Cerebellar cortex (tissue), 1 donor: ENCODE measurements at regions not wholly inside any gene's neighbourhood (a gene's known extent, or its start where the extent isn't known, plus 50 kb on each side); places are given as distances from the start of the nearest gene placed in this dataset.

Source experiments
- DNase-seq: peaks from one replicate; pipeline ENCODE4 v3.0.0-alpha.2; 2015; ENCODE audit warnings: low spot score

DNA sequence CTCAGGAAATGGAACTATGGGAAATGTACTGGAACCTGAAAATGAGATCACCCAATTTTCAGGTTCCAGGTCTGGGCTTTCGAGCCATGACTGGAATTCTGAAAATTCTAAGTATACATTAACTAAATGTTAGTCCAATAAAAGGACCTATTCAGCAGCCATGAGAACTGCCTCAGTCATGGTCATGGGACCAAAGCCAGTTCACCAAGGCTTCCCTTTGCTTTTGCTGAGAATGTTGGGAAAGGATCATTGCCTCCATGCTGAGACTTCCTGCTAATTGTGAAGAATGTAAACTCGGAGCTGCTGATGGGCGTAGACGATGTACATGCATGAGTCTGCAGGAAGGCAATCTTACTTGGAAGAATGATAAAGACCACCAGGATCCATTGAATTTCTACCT, 624.4 kb upstream of the SOX11 start:
- no peak for DNase-seq

DNA sequence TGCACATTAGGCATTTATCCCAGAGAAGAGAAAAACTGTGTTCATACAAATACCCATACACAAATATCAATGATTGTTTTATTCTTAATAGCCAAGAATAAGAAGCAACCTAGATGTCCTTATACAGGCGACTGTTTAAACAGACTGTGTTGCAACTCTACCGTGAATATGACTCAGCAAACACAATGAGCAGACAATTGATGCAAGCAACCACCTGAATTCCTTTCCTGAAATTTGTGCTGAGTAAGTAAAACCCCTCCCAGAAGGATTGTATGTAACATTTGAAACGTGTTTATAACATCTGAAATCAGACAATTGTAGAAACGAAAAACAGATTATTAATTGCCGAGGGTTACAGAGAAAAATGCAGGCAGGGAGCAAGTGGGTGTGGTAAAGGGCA, 621.9 kb upstream of the SOX11 start:
- no peak for DNase-seq

DNA sequence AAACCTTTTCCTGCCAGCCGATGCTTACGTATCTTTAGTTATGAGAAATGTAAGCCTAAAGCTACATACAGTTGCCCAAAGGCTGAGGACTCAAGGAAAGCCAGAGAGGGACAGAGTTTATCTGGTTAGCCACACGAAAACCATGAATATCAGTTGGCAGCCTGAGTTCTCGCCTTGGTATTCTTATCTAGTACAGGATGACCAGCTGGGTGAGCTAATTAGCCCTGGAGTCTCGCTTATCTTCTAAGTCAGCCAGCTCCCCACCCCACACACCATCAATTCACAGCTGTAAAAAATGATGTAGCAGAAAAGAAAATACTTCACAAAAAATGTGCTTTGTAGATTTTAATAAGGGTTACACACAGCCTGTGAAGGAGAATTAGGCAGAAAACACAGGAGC, 617.5 kb upstream of the SOX11 start:
- DNase-seq: no peak

DNA sequence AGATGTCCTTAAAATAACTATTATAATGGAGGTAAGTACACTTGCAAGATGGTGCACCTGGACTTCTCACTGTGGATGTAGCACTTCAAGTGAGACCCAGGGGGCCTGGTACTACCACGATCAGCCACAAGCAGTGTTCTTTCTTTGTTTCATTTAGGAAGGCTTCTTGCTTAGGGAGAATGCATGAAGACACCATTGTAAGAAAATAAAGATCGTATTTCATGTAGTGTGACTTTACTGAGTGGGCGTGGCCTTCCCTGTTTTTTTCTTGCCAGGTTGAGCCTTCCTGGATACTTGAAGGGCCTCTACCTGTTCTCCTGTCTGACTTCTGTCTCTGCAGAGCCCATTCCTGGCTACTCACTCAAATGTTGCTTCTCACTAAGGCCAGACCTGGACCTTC, 615.6 kb upstream of the SOX11 start:
- no peak for DNase-seq

DNA sequence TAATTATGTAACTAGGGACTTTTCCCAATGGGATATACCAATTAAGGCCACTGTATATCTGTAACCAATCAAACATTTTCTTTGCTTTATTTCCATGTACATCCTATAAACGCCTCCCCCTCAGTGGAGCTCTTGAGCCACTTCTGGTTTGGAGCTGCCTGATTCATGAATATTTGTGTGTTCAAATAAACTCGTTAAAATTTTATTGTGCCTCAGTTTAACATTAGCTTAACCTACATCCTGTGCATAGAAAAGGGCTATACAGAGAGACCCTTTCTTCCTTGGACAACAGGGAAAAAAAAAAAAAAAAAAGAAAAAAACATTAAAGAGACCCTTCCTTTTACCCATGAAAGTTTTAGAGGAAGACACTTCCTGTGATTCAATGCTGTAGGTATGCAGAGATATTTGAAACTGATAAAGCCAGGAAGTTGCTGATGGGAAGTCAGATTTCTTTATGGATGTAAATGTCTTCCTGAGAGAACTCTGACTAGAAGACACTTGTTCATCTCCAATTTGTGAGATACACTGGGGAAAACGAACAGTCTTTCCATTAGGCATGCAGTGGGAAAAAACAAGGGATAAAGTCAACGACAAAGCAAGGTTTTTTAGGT, 614.6 kb upstream of the SOX11 start:
- DNase-seq: no peak

DNA sequence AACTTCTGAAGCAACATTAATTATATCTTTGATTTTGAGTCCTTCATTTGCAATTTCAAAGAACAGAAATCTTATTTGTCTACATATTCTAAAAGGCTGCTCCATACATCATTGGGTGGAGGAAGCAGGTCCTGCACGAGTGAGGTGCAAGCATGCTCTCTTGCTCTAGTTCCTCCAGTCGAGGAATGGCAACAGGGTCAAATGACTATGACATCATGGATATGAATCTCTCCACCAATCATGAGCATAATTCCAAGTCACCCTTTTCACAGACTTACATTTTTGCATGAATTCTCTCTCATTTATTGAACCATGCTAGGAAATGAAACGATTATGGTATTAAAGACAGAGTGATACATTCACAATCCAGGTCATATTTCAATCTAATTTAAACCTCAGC, 608.8 kb upstream of the SOX11 start:
- DNase-seq: no peak

DNA sequence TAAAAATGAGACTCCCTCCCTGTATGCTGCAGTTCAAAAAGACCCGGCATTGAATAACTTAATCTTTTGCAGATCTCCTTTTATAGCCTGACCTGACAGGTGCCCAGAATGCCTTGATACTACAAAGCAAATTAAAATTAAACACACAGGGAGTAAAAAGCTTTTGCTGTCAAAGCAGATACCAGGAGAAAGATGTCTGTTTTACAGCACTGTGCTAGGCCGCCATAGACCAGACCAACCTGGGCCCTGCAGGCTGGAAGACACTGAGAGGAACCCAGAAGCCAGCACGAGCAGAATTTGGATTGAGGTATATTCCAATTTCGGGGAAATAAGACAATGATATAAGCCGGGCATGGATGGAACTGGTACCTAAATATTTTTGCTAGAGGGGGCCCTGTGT, 602.8 kb upstream of the SOX11 start:
- DNase-seq: no peak

DNA sequence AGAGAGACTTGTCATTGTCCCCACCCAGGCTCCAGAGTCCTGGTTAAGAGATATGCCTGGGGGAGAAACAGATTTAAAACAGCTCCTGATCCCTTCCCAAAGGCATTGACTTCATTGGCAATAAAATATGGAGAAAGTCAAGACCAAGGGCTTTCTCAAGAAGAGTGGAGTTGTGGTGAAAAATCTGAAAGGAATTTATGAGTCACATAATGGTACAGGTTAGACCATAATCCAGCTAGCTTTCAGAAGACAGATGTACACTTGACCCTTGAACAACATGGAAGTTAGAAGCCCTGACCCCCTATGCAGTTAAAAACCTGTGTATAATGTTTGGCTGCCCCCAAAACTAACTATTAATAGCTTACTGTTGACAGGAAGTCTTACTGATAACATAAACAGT, 599.1 kb upstream of the SOX11 start:
- no peak for DNase-seq

DNA sequence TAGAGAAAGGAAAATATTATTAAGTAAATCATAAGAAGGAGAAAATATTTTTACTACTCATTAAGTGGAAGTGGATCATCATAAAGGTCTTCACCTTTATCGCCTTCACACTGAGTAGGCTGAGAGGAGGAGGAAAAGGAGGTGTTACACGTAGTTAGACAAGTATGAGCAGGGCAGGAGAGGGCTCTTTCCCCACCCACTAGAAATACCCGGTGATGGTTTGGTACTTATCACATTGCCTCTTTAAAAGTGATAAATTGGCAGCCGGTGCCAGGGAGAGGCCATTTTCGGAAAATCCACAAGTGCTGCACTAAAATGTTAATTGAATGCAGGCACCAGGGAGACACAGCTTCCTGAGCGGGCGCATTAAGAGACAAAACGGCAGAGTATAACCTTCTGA, 598.7 kb upstream of the SOX11 start:
- no peak for DNase-seq

DNA sequence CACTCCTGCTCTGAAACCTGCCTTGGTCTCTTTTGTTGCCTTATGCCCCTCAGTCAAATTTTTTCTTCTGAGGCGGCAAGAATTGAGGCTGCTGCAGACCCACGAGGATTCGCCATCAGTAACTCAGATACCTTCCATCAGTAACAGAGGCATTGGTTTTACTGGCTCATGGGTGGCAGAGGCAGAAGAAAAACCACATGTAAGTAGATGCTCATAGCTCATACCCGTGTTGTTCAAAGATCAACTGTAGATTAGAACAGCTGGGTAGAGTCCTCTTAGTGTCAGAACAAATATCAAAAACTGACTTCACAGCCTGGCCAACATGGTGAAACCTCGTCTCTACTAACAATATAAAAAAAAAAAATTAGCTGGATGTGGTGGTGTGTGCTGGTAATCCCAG, 598.0 kb upstream of the SOX11 start:
- DNase-seq: no peak

DNA sequence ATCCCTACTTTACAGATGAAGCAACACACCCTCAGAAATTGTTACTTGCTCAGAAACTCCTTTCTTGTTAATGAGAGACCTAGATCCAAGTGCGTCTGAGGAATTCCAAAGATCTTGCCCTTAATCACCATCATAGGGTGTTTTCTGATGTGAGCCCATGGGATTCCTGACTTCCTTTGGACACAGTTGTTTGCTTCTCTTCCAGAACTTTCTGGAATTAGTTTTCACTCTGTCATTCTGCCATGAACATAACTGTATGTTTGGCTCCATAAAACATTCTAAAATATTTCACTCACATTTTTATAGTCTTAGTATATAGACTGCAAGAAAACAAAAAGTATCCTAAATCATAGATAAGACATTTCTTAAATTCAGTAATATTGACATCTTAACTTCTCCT, 593.9 kb upstream of the SOX11 start:
- DNase-seq: no peak

DNA sequence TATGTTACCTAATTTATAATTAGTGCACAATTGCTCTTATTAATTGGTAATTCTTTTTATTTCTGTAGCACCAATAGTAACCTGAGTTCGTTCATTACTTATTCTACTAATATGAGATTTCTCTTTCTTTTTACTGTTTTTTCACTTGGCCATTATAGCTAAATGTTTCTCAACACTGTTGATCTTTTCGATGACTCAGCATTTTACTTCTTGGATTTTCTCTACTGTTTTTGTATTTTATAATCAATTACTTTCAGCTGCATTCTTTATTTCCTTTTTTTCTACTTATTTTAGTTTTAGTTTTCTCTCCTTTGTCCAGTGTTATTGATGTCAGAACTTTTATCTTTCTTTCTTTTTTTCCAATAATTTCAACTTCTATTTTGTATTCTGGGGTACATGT, 589.4 kb upstream of the SOX11 start:
- DNase-seq: no peak

DNA sequence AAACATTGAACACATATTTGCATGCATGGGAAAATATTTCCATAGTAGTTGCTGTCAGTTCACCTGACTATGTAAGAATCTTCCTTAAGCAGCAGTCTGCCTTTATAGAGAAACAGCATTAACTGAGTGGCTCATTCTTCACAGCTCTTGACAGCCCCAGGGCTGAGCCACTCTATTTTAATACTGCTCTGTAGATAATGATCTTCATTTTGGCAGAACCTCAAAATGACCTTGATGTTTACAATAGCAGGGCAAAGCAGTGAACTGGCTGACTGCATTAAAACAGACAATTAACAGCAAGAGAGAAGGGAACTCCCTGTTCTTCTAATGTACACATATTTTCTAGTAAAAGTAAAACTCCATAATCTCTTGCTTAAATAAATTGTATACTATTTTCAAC, 580.6 kb upstream of the SOX11 start:
- no peak for DNase-seq

DNA sequence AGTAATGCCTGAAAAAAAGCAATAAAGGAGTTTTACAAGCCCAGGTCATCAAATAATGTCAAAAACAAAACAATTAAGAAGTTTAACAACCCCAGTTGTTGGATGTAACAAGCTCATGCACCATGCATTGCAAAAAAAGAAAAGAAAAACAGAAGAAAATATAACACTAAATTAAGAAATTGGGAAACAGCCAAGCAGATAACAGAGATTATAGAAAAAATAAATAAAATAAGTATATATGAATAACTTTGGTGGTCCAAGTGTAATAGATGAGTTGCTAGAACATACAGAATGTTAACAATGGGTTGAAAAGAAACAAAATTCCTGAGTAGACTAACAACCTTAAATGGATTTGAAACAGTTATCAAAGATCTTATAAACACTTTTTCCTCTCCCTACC, 573.1 kb upstream of the SOX11 start:
- no peak for DNase-seq

DNA sequence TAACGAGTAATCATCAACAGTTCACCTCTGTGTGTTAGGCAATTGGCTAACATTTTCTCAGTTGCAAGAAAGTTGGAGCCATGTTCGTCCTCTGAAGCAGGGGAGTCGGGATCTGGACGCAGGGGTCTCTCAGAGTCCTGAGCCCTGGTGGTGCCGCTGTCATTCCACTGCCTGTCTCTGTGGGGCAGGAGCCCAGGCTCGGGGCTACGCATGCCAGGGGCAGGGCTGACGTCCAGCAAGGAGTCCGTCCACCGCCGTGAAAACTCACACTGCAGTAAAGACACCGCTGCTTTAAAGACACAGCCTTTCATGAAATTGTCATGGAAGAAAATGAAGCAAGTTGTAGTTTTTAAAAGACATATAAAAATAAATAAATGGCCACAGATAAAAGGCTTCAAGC, 571.1 kb upstream of the SOX11 start:
- no peak for DNase-seq

DNA sequence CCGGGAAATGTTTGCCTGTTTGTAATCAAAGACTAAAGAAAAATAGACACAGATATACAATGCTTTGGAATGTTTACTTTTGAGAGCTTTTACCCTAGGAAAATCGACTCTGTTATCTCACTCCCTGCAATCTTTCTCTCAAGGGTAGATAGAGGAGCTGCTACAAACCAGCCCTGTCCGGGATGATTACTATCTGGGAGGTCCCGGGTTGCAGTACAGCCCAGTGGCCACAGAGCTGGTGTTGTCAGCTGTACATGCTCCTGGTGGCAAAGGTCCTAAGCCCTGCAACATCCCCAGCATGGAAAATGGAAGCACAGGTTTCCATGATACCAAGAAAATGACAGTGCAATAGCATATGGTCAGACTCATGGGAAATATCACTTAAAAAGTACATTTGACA, 570.5 kb upstream of the SOX11 start:
- no peak for DNase-seq

DNA sequence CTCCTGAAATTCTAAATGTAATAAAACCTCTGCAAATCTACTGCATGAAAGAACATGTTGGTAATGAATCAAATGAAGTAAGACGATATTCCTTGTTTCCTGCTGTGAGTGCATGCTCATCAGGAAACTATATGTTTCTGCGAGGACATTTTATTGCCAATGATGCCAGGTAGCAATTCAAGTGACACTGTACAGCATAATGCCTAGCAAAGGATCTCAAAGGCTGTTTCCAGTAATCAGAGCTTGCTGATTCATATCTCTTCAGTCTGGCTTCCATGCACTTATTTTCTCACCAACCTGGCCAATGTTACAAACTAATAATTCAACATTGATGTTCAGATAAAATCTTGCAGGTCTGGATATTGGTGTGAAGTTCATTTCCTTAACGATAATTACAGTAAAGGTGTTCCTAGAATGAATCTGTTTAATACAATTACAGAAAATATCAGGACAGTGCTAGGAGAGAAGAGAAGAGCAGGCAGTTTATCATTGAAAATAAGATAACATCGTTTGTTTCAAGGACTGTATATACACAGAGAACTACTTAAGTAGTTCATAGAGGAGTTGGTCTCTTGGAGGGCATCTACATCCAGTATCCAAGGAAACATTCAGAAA, 568.5 kb upstream of the SOX11 start:
- DNase-seq: no peak

DNA sequence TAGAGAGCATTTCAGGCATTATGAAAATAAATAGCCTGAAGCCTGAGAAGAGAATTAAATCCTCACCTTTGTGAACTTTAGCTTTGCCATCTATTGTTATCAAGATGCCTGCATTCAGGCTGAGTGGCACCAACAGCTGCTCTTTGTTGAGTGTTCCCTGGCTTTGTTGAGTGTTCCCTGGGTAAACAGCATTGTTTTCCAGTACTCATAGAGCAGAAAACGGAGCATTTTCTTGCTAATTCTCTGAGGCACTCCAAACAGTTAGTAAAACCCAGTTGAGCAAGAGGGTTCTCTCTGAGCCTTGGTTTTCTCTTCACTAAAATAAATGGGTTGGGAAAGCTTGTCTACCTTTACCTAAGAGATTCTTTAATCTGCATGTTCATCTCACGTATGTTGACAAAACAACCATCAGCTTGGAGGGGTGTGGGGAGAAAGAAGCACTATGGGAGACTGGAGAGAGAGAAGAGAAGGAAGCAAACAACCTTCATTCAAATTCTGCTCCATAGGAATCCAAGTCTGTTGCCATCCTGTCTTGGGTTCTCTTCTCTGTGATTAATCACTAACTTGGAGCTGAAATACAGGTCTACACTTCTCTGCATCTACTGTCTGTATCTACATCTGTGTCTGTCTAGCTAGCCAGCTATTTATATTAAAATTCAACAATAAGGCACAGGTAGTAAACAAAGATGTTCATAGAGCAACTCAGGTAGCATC, 567.0 kb upstream of the SOX11 start:
- DNase-seq: no peak

DNA sequence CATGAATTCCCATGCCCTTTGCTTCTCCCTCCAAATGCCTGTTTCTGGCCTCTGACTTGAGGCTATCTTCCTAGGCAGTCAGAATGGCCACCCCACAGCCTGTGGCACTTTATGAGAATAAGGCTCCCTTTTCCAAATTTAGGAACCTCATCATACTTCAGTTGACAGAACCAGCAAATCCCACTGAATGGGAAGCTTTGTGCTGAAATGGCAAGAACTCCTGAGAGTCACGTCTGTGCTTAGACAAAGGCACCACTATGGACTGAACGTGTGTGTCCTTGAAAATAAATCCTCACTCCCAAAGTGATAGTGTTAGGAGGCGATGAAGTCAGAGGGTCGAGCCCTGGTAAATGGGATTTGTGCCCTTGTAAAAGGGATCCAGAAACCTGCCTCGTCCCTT, 559.9 kb upstream of the SOX11 start:
- DNase-seq: no peak

DNA sequence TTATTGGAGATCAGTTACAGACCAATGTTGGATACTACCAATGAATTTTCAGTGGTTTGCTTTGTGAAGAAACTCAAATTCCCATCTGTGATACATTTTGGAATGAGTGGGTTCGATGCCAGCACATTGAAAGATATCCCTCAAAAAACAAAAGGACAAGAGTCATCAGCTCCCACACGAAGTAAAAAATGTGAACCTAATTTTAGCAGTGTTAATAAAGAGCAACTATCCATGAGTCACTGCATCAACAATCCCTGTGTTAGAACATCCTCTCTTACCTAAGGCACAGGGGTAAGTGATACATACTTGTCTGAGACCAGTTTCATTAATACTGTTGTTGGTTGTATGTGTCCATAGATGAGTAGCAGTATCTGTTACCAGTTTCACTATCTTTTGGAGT, 551.8 kb upstream of the SOX11 start:
- no peak for DNase-seq

DNA sequence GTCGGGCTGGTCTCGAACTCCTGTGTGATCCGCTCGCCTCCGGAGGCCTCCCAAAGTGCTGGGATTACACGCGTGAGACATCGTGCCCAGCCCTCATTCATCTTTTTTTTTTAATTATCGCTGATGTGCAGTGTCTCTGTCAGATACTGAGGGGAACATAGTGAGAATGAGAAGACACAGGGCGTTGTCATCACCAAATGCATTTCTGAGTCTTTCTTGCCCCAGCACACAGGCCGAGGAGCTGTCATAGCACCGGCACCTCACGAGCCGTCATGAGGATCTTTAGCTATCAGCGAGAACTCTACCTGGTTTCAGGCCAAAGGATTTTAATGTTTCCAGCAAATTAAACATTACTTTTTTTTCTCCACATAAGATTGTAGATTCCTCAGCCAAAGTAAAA, 548.0 kb upstream of the SOX11 start:
- no peak for DNase-seq

DNA sequence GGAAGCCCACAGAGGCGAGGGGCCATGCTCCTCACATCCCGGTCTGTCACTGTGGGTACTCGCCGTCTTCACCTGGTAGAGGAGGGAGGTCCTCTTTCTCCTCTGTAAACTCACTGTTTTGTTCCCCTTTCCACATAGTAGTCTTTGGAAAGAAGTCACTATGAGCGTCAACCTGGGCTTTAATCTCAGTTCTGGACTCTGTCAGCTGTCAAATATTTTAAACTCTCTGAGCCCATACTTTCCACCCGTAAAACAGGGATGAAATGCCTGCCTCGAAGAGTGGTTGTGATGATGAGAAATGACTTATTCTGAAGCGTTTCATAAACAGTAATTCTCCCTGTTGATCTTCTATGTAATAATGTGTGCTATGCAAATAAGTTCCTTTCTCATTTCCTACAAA, 547.1 kb upstream of the SOX11 start:
- no peak for DNase-seq

DNA sequence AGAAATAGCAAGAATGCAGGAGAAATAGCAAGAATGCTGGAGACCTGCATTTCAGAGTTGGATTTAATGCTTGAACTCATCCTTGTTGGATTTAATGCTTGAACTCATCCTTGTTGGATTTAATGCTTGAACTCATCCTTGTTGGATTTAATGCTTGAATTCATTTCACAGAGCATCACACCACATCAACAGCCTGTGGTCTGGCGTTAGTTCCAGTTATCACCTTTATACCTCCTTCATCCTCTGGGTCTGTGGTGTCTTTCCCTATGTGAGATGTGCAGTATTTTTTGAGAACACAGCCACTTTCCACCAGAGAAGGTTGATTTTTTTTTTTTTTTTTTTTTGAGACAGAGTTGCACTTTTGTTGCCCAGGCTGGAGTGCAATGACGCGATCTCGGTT, 546.4 kb upstream of the SOX11 start:
- no peak for DNase-seq
